ENCODE measurements at regions not wholly inside any gene's neighbourhood (a gene's known extent, or its start where the extent isn't known, plus 50 kb on each side); places are given as distances from the start of the nearest gene placed in this dataset.
A peak's percentile ranks its signal among the peaks of the same experiment; 100 is the strongest.

DNA sequence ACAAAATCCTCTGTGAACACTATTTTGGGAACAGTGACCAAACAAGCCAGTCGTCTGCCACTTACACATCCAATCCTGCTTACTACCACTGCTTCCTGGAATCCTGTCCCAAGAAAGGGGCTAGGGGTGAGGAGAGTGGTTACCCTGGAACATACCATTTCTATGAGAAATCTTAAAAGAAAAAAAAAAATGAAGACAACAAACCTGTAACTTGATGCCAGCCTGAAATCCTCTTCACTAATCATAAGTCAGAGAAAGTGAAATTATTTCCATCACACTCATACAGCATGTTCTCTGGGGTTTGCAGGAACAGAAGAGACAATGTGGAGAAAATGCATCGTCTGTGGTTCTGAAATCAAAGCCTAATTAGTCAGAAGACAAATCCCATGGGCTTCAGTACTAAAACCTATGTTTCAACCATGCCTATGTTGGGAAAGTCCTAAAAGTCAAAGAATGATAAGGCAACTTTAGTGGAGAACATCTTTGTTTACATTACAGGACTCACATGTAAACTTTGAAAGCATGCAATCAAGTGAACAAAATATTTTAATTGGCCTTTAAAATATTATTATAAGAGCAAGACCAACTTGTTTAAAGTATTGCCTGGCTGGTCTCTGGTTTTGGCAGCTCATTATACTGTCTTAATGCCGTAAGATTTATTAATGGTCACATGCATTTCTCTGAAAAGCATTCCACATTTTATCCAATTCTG is 220.7 kb downstream of the LTN1 start:
- Mint-ChIP-seq H3K4me3 (ENCODE audit: low read depth) (no peak overlapping the region), H3K4me1 (ENCODE audit: low read depth) (peaks cover 40% of the 10 kb centered on the region), H3K27me3 (ENCODE audit: low read depth) (no peaks in the 10 kb centered on the region), H3K27ac (no peak overlapping the region), H3K36me3 (ENCODE audit: low read depth) (peaks cover 13% of the 10 kb centered on the region), H3K9me3 (peaks cover 3% of the 10 kb centered on the region)
- no peak for DNase-seq (ENCODE audit: low spot score)
- intact Hi-C loops (cut with micrococcal nuclease) = loop anchor here (10.0 kb wide), 2 partner anchors 113 to 1943 kb away; partner anchors contain the start of gene KRTAP21-3

DNA sequence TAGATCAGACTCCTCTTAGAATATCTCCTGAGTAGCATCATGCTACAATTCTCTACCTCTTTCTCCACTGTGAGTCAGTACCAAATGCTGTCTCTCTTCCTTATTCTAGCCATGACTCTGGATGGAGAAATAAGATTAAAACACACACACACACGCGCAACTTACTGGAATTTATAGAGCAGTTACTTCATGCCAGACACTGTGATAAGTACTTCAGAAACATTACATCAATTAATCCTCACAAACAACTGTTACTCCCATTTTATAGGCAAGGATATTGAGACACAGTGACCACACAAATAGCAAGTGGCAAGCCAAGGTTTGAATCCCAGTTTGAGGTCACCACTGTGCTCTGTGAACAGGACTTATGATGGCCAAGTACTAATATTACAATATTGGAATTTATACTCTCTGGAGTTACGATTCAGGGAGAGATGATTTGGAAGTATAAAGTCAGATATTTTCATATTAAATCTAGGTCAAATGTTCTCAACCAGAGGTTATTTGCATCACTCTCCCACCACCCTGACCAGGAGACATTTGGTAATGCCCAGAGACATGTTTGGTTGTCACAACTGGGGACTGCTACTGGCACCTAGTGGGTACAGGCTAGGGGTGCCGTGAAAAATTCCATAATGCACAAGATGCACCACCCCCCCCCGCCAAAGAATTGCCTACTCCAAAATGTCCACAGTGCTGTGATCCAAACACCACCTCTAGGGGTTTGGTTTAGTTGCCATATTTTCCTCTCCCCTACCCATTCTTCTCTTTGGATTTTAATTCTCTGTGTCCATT is 221.6 kb downstream of the LTN1 start:
- Mint-ChIP-seq H3K27ac (no peak overlapping the region), H3K9me3 (peaks cover 11% of the 10 kb centered on the region), H3K27me3 (ENCODE audit: low read depth) (no peaks in the 10 kb centered on the region), H3K4me3 (ENCODE audit: low read depth) (no peak overlapping the region), H3K4me1 (ENCODE audit: low read depth) (peaks cover 36% of the 10 kb centered on the region), H3K36me3 (ENCODE audit: low read depth) (peaks cover 17% of the 10 kb centered on the region)
- intact Hi-C loops (cut with micrococcal nuclease) = loop anchor here (10.0 kb wide), 2 partner anchors 114 to 1944 kb away; partner anchors contain the start of gene KRTAP21-3
- no peak for DNase-seq (ENCODE audit: low spot score)

DNA sequence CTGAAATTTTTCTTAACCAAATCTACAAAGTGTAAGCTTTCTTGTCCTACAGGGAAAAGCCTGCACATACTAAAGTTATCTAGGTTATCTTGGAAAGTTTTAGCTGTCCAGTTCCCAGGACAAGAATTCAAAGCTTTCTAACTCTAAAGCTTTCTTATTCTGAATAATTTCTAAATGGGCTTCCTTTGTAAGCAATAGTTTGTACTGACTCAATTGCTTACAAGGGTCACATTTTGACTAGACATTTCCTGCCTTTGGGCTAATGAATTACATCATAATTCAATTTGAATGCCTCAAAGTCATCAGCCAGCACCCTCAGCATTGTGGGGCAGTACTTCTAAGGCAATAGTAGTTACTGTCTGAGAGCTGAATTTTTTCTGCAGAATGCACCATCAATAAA is 223.0 kb downstream of the LTN1 start:
- H3K4me1 Mint-ChIP-seq (ENCODE audit: low read depth) = peaks cover 25% of the 10 kb centered on the region
- H3K4me3 Mint-ChIP-seq (ENCODE audit: low read depth) = no peak overlapping the region
- peaks cover 12% of the 10 kb centered on the region for H3K36me3 Mint-ChIP-seq (ENCODE audit: low read depth)
- no peaks in the 10 kb centered on the region for H3K27me3 Mint-ChIP-seq (ENCODE audit: low read depth)
- DNase-seq (ENCODE audit: low spot score) = no peak
- intact Hi-C loops (cut with micrococcal nuclease) = loop anchor here (5.0 to 10.0 kb wide), 3 partner anchors 63 to 1945 kb away; partner anchors contain the start of gene KRTAP21-3
- H3K27ac Mint-ChIP-seq = no peak overlapping the region
- H3K9me3 Mint-ChIP-seq = peaks cover 11% of the 10 kb centered on the region

DNA sequence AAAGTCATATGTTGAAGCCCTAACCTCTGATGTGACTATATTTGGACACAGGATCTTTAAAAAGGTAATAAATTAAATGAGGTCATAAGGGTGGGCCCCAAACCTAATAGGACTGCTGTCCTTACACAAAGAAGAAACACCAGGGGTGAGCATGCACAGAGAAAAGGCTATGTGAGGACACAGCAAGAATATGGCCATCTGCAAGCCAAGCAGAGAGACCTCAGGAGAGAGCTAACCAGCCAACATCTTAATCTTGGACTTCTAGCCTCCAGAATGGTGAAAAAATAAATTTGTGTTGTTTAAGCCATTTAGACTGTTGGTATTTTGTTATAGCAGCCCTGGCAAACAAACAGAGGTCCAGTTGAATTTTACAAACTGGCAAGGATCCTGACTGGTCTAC is 223.9 kb downstream of the LTN1 start:
- peaks cover 12% of the 10 kb centered on the region for H3K36me3 Mint-ChIP-seq (ENCODE audit: low read depth)
- H3K4me3 Mint-ChIP-seq (ENCODE audit: low read depth) = no peak overlapping the region
- intact Hi-C loops (cut with micrococcal nuclease) = loop anchor here (5.0 kb wide), 1 partner anchor 64 kb away; no protein-coding TSS in a partner anchor
- no peak for DNase-seq (ENCODE audit: low spot score)
- H3K9me3 Mint-ChIP-seq = peaks cover 11% of the 10 kb centered on the region
- no peaks in the 10 kb centered on the region for H3K27me3 Mint-ChIP-seq (ENCODE audit: low read depth)
- peaks cover 25% of the 10 kb centered on the region for H3K4me1 Mint-ChIP-seq (ENCODE audit: low read depth)
- H3K27ac Mint-ChIP-seq = no peak overlapping the region

DNA sequence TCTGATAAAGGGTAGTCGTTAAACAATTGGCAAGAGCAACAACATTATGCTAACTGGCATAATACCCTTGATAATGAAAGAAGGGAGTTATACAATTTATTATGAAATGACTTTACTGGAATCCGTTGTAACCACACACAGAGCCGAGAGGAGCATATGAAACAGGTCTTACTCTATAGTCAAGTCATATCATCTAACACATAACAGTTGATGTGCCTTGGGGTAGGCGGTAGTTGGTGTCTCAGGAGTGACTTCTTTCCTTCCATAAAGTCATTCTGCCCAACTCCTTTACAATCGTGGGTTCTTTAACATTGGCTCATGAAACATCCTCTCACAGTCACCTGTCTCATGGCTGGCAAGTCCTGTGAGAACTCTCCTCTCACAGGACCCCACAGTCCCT is 225.2 kb downstream of the LTN1 start:
- Mint-ChIP-seq H3K9me3 (peaks cover 11% of the 10 kb centered on the region), H3K27ac (peak overlapping the region; percentile 23), H3K27me3 (ENCODE audit: low read depth) (no peaks in the 10 kb centered on the region), H3K4me1 (ENCODE audit: low read depth) (peaks cover 24% of the 10 kb centered on the region), H3K4me3 (ENCODE audit: low read depth) (no peak overlapping the region), H3K36me3 (ENCODE audit: low read depth) (peaks cover 12% of the 10 kb centered on the region)
- DNase-seq (ENCODE audit: low spot score) = no peak
- intact Hi-C loops (cut with micrococcal nuclease) = loop anchor here (1.0 to 5.0 kb wide), 2 partner anchors 8 to 65 kb away; no protein-coding TSS in a partner anchor

DNA sequence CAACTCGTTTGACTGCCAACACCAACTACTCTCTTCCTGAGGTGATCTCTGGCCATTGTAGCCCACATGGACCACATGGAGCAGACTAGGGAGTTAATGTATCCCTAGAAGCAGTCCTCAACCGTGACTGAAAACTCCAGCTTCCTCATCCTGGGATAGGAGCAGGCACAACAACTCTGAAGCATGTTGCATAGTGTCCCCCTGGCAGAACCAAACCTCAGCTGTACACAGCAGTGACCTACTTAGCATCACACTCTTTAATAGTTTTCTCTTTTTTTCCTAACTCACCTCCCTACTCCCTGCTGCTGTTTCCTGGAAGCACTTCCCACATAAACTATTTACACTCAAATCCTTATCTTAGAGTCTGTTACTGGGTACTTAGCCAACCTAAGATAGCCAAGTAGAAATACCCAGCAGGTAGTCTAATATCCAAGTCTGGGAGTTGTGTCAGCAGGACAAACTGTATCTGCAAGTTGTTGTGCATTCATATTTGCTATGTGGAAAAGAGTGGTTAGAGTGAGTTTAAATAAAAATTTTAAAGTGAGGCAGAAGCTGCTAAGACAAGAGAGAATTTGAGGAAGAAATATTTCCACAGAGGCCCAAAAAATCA is 228.8 kb downstream of the LTN1 start:
- H3K36me3 Mint-ChIP-seq (ENCODE audit: low read depth) = peaks cover 15% of the 10 kb centered on the region
- no peak overlapping the region for H3K4me3 Mint-ChIP-seq (ENCODE audit: low read depth)
- H3K4me1 Mint-ChIP-seq (ENCODE audit: low read depth) = peaks cover 14% of the 10 kb centered on the region
- H3K27ac Mint-ChIP-seq = no peak overlapping the region
- intact Hi-C loops (cut with micrococcal nuclease) = no loop called here
- H3K27me3 Mint-ChIP-seq (ENCODE audit: low read depth) = no peaks in the 10 kb centered on the region
- H3K9me3 Mint-ChIP-seq = peaks cover 11% of the 10 kb centered on the region
- no peak for DNase-seq (ENCODE audit: low spot score)

DNA sequence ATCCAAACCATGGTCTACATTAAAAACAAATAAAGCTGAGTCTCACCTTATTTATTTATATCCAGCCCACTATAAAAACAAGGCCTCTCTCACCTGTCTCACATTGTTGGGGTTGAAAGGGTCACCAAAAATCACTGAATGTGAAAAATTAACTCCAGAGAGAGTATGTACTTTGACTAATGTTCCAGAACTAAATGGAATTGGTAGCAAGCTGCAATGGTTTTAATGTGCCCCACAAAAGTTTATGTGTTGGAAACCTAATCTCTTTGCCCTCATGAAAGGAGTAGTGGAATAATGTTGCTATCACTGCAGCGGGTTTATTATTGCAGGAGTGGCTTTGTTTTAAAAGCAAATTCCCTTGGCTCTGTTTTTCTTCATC is 230.3 kb downstream of the LTN1 start:
- Mint-ChIP-seq H3K27ac (no peak overlapping the region), H3K27me3 (ENCODE audit: low read depth) (no peaks in the 10 kb centered on the region), H3K36me3 (ENCODE audit: low read depth) (peaks cover 14% of the 10 kb centered on the region), H3K4me3 (ENCODE audit: low read depth) (no peak overlapping the region), H3K9me3 (peaks cover 11% of the 10 kb centered on the region), H3K4me1 (ENCODE audit: low read depth) (peaks cover 4% of the 10 kb centered on the region)
- intact Hi-C loops (cut with micrococcal nuclease) = no loop called here
- DNase-seq (ENCODE audit: low spot score) = no peak

DNA sequence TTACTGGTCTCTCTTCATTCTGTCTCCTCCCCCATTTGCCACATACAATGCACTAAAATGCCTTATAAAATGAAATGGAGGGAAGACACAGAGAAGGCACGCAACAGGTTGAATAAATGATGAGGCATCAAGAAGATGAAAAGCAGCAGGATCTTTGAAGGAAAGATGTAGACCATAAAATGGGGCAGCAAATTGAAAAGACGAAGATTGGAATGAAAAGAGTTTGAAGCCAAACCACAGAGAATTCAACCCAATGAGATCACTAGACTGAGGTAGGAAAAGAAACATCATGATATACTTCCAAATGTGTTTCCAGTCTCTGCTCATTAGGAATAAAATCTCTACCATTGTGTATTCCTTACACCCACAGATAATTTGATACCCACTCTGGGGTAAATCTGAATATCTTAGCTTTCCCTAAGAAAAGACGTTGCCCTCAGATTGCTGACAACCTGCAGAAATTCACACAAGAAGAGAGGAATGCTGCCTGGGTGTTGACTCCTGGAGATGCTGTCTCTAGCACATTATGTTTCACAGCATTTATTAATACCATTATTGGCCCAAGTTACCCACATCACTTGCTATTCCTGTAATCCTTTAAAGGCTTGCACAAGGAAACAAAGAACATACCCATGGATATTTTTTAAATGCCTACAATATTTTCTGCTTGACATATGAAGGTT is 230.9 kb downstream of the LTN1 start:
- DNase-seq (ENCODE audit: low spot score) = no peak
- H3K27ac Mint-ChIP-seq = no peak overlapping the region
- peaks cover 8% of the 10 kb centered on the region for H3K36me3 Mint-ChIP-seq (ENCODE audit: low read depth)
- intact Hi-C loops (cut with micrococcal nuclease) = no loop called here
- peaks cover 6% of the 10 kb centered on the region for H3K9me3 Mint-ChIP-seq
- H3K4me1 Mint-ChIP-seq (ENCODE audit: low read depth) = no peaks in the 10 kb centered on the region
- H3K27me3 Mint-ChIP-seq (ENCODE audit: low read depth) = no peaks in the 10 kb centered on the region
- H3K4me3 Mint-ChIP-seq (ENCODE audit: low read depth) = no peak overlapping the region

DNA sequence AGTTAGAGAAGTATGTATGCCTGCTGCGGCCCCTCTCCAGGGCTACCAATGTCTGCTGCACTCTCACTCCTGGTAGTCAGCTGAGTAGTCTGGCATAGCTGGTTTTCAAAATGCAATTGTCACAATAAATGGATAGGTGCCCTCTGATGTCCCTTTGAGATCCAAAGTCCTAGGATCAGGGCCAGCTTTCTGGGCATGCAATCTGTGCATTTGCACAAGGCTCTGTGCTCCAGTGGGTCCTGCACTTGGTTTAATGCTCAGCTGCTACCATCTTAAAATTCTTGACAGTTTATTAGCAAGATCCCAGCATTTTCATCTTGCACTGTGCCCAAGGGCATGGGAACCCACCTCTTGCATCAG is 233.8 kb downstream of the LTN1 start:
- Mint-ChIP-seq H3K27ac (no peak overlapping the region), H3K9me3 (no peaks in the 10 kb centered on the region), H3K27me3 (ENCODE audit: low read depth) (no peaks in the 10 kb centered on the region), H3K36me3 (ENCODE audit: low read depth) (peaks cover 3% of the 10 kb centered on the region), H3K4me3 (ENCODE audit: low read depth) (no peak overlapping the region), H3K4me1 (ENCODE audit: low read depth) (no peaks in the 10 kb centered on the region)
- no peak for DNase-seq (ENCODE audit: low spot score)
- intact Hi-C loops (cut with micrococcal nuclease) = no loop called here

DNA sequence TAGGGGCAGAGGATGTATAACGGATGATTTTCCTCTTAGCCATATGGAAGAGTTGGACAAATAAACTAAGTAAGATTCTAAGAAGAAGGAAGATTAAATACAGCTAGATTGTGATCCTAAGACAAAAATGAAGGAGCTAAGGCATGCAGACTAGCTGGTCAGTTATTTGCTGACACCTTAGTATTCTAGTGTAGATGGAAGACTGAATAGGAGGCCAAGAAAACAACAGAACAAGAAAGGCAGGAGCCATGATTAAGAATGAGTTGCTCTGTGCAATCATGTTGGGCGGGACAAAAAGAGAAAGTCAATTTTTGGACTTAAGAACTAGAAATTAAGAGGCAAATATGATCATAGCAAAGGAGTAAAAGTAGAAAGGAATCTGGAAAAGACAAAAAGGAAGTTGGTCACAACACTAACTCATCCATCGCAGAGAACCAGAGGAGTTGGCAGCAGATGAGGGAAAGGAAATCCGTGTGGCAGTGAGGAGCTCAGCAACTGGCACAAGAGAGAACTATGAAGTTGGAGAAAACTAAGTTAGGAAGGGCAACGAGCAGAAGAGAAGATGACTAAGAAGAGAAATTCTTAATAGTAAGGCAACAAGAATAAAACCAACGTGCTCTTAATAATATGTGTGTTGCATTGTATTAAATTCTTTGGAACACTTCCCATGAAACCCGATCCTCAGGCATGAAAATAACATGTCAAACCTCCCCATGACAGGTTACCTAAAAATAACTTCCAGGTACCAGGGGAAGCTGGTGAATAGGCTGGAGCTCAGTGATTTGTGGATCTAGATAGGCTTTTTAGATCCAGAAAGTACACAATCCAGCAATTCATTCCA is 234.4 kb downstream of the LTN1 start:
- no peak overlapping the region for H3K4me3 Mint-ChIP-seq (ENCODE audit: low read depth)
- no peak for DNase-seq (ENCODE audit: low spot score)
- intact Hi-C loops (cut with micrococcal nuclease) = no loop called here
- no peaks in the 10 kb centered on the region for H3K4me1 Mint-ChIP-seq (ENCODE audit: low read depth)
- peaks cover 3% of the 10 kb centered on the region for H3K36me3 Mint-ChIP-seq (ENCODE audit: low read depth)
- no peak overlapping the region for H3K27ac Mint-ChIP-seq
- H3K9me3 Mint-ChIP-seq = no peaks in the 10 kb centered on the region
- H3K27me3 Mint-ChIP-seq (ENCODE audit: low read depth) = no peaks in the 10 kb centered on the region

DNA sequence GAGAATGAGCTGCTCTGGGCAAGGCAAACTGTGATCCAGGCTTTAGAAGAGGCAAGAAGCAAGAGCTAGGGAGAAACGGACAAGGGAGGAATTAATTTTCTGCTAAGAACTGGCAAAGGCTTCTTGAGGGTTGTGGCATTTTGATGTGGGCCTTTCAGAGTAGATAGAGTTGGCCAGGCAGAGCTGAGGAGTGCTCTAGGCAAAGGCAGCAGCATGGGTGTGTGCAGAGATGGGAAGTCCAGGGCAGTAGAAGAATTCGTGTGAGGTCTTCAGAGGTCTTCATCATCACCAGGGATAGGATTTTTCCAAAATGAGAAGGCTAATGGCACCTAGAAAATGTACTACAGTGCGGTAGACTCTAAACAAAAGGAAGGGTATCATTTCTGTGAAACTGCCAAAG is 237.8 kb downstream of the LTN1 start:
- Mint-ChIP-seq H3K9me3 (no peaks in the 10 kb centered on the region), H3K4me1 (ENCODE audit: low read depth) (peaks cover 4% of the 10 kb centered on the region), H3K4me3 (ENCODE audit: low read depth) (no peak overlapping the region), H3K27ac (no peak overlapping the region), H3K27me3 (ENCODE audit: low read depth) (no peaks in the 10 kb centered on the region), H3K36me3 (ENCODE audit: low read depth) (no peaks in the 10 kb centered on the region)
- intact Hi-C loops (cut with micrococcal nuclease) = no loop called here
- DNase-seq (ENCODE audit: low spot score) = no peak

DNA sequence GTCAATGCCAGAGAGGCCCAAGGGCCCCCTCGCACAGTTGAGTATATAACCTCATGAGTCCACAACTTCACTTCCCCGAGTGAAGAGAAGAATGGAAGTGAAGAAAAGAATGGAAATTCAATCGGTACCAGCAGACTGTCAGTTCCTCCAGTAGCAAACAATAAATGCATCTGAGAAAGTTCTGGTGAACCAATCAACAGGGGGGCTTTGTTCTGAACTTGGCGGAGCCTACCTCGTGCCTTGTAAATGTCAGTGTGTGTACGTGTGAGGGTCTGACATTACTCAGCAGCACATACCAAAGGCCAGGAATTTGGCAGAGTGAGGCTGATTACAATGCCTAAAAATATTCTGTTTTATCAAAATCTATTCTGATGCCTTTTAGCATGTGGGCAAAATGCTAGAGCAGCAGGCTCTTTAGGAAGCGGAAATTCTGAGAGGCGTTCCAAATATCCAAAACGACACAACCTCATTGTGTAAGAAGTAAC is 238.5 kb downstream of the LTN1 start:
- H3K9me3 Mint-ChIP-seq = no peaks in the 10 kb centered on the region
- no peaks in the 10 kb centered on the region for H3K36me3 Mint-ChIP-seq (ENCODE audit: low read depth)
- H3K4me3 Mint-ChIP-seq (ENCODE audit: low read depth) = no peak overlapping the region
- peaks cover 4% of the 10 kb centered on the region for H3K4me1 Mint-ChIP-seq (ENCODE audit: low read depth)
- intact Hi-C loops (cut with micrococcal nuclease) = no loop called here
- no peaks in the 10 kb centered on the region for H3K27me3 Mint-ChIP-seq (ENCODE audit: low read depth)
- H3K27ac Mint-ChIP-seq = no peak overlapping the region
- no peak for DNase-seq (ENCODE audit: low spot score)
